GM23338 (cell line): ENCODE measurements at regions not wholly inside any gene's neighbourhood (a gene's known extent, or its start where the extent isn't known, plus 50 kb on each side); places are given as distances from the start of the nearest gene placed in this dataset.

Source experiments
- ATAC-seq: fragments of 200-7000 bp; cut with Tn5 transposase; 3 replicates; pipeline ENCODE4 v1.9.1; 2020
- DNase-seq: peaks from one replicate; pipeline ENCODE4 v3.0.0-alpha.2; 2015; ENCODE audit warnings: low spot score
- H2AFZ ChIP-seq: fragments of 200-600 bp; sonication (generic); 2 replicates; pipeline ENCODE4 v1.8.0; 2016; ENCODE audit warnings: antibody characterized with exemption, mild to moderate bottlenecking, moderate library complexity
- H3F3A ChIP-seq: fragments of 200-600 bp; sonication (generic); replicated peaks from 2 replicates; pipeline ENCODE4 v1.8.0; 2017; ENCODE audit warnings: antibody characterized with exemption, mixed run types, low read depth
- H3K27ac ChIP-seq: fragments of 200-600 bp; sonication (generic); 2 replicates; pipeline ENCODE4 v1.6.1; 2016; ENCODE audit warnings: low read depth
- H3K27me3 ChIP-seq: fragments of 200-600 bp; sonication (generic); 2 replicates; pipeline ENCODE4 v1.8.0; 2016; ENCODE audit warnings: mild to moderate bottlenecking, mixed run types, moderate library complexity; ENCODE audit not compliant: insufficient read depth
- H3K36me3 ChIP-seq: fragments of 200-600 bp; sonication (generic); 2 replicates; pipeline ENCODE4 v1.8.0; 2016; ENCODE audit warnings: mild to moderate bottlenecking; ENCODE audit not compliant: insufficient read depth
- H3K4me1 ChIP-seq: fragments of 200-600 bp; sonication (generic); 2 replicates; pipeline ENCODE4 v1.8.0; 2016; ENCODE audit warnings: mild to moderate bottlenecking, moderate library complexity; ENCODE audit not compliant: insufficient read depth
- H3K4me2 ChIP-seq: fragments of 200-600 bp; sonication (generic); 2 replicates; pipeline ENCODE4 v1.7.1; 2017; ENCODE audit warnings: mixed run types
- H3K4me3 ChIP-seq: fragments of 200-600 bp; sonication (generic); 2 replicates; pipeline ENCODE4 v1.6.1; 2016; ENCODE audit warnings: mixed run types
- H3K79me2 ChIP-seq: fragments of 200-600 bp; sonication (generic); replicated peaks from 2 replicates; pipeline ENCODE4 v1.8.0; 2017; ENCODE audit warnings: mild to moderate bottlenecking; ENCODE audit not compliant: insufficient read depth
- H3K9me2 ChIP-seq: fragments of 200-600 bp; sonication (generic); 2 replicates; pipeline ENCODE4 v1.8.0; 2017; ENCODE audit not compliant: insufficient read depth
- H4K20me1 ChIP-seq: fragments of 200-600 bp; sonication (generic); replicated peaks from 2 replicates; pipeline ENCODE4 v1.8.0; 2017; ENCODE audit warnings: mild to moderate bottlenecking; ENCODE audit not compliant: insufficient read depth
- H3K27ac Mint-ChIP-seq: 2 replicates; pipeline ENCODE4 v1.8.0; 2020; ENCODE audit warnings: inconsistent platforms, mild to moderate bottlenecking, moderate library complexity, mixed read lengths
- H3K27me3 Mint-ChIP-seq: 3 replicates; pipeline ENCODE4 v1.8.0; 2022; ENCODE audit warnings: low read depth, mild to moderate bottlenecking, moderate library complexity, mixed read lengths, inconsistent platforms; ENCODE audit not compliant: insufficient read depth, poor library complexity
- H3K36me3 Mint-ChIP-seq: 3 replicates; pipeline ENCODE4 v1.8.0; 2021; ENCODE audit warnings: low read depth, mild to moderate bottlenecking, inconsistent platforms, moderate library complexity, mixed read lengths
- H3K4me1 Mint-ChIP-seq: 3 replicates; pipeline ENCODE4 v1.8.0; 2020; ENCODE audit warnings: mild to moderate bottlenecking, inconsistent platforms, mixed read lengths
- H3K4me3 Mint-ChIP-seq: 3 replicates; pipeline ENCODE4 v1.8.0; 2021; ENCODE audit warnings: moderate library complexity, mild to moderate bottlenecking, inconsistent platforms, mixed read lengths
- H3K9me3 Mint-ChIP-seq: 3 replicates; pipeline ENCODE4 v1.8.0; 2020; ENCODE audit warnings: moderate library complexity, mild to moderate bottlenecking, inconsistent platforms, mixed read lengths
- CREB1 ChIP-seq: fragments of 250-450 bp; sonication (Bioruptor Pico); IDR thresholded peaks from 2 replicates; pipeline ENCODE4 v1.5.0; 2020; ENCODE audit warnings: low read depth, mild to moderate bottlenecking, moderate library complexity
- EZH2phosphoT487 ChIP-seq: fragments of 200-600 bp; sonication (generic); IDR thresholded peaks from one replicate; pipeline ENCODE4 v1.8.1; 2018; ENCODE audit warnings: antibody characterized with exemption; ENCODE audit not compliant: unreplicated experiment
- JUNB ChIP-seq: IDR thresholded peaks from one replicate; pipeline ENCODE4 v1.6.1; 2016; ENCODE audit warnings: antibody characterized with exemption; ENCODE audit not compliant: unreplicated experiment
- NANOG ChIP-seq: IDR thresholded peaks from 2 replicates; pipeline ENCODE4 v1.6.1; 2016; ENCODE audit warnings: antibody characterized with exemption, borderline replicate concordance
- POLR2AphosphoS5 ChIP-seq: IDR thresholded peaks from 2 replicates; pipeline ENCODE4 v1.6.1; 2016; ENCODE audit warnings: antibody characterized with exemption, low read depth
- STAT1 ChIP-seq: IDR thresholded peaks from one replicate; pipeline ENCODE4 v1.6.1; 2016; ENCODE audit warnings: antibody characterized with exemption; ENCODE audit not compliant: unreplicated experiment
- ZNF114 ChIP-seq: fragments of 250-450 bp; sonication (Bioruptor Pico); IDR thresholded peaks from 2 replicates; pipeline ENCODE4 v1.5.0; 2020; ENCODE audit warnings: mild to moderate bottlenecking, moderate library complexity
- ZNF331 ChIP-seq: fragments of 250-450 bp; sonication (Bioruptor Pico); IDR thresholded peaks from 2 replicates; pipeline ENCODE4 v1.5.0; 2020; ENCODE audit warnings: low read depth, mild to moderate bottlenecking, moderate library complexity
- TF ChIP-seq, protein P1 (sequence below): IDR thresholded peaks from 2 replicates; pipeline ENCODE4 v1.6.1; 2016; ENCODE audit warnings: antibody characterized with exemption
- TF ChIP-seq, protein P2 (sequence below): IDR thresholded peaks from one replicate; pipeline ENCODE4 v1.6.1; 2018; ENCODE audit warnings: antibody characterized with exemption; ENCODE audit not compliant: unreplicated experiment
- TF ChIP-seq, protein P3 (sequence below), 2 experiments: fragments of 200-600 bp in 1 of 2; sonication (generic) in 1 of 2; conservative IDR thresholded peaks; 2 replicates each; pipeline versions ENCODE4 v1.5.1 to v1.6.1; 2016 to 2017; ENCODE audit warnings: antibody characterized with exemption in 2 of 2, low read depth in 2 of 2, mild to moderate bottlenecking in 2 of 2, moderate library complexity in 1 of 2

DNA sequence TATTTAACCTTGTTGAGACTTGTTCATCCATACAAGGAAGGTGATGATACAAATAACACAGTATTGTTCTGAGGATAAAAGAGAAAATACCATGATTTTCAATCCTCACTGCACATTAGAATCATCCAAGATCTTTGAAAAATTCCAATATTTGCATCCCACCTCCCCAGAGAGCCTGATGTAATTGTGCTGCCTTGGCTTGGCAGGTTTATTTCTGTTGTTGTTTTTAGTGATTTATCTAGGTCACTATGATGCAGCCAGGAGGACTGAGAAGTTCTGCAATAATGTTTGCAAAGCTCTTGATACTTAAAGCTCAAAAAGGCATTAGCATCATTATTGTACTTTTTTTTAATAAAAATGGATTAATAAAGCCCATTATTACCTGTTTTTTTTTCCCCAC lies 67.0 kb upstream of the NMUR2 start:
- Histone ChIP-seq H4K20me1 (no peaks in the 10 kb centered on the region), H3F3A (no peaks in the 10 kb centered on the region), H3K27me3 (no peaks in the 10 kb centered on the region), H3K4me2 (no peak overlapping the region), H3K27ac (no peak overlapping the region), H2AFZ (no peak overlapping the region), H3K36me3 (no peaks in the 10 kb centered on the region), H3K79me2 (no peaks in the 10 kb centered on the region), H3K9me2 (0 out of 2 replicates have a peak, but pooled peaks cover 5% of the 10 kb centered on the region), H3K4me3 (no peak overlapping the region), H3K4me1 (peaks cover 8% of the 10 kb centered on the region; the same call in 1 of the 2 replicates)
- Mint-ChIP-seq H3K27me3 (no peaks in the 10 kb centered on the region), H3K27ac (no peak overlapping the region), H3K9me3 (no peaks in the 10 kb centered on the region), H3K36me3 (no peaks in the 10 kb centered on the region), H3K4me3 (no peak overlapping the region), H3K4me1 (peaks cover 13% of the 10 kb centered on the region; the same call in 2 of the 3 replicates)
- DNase-seq (no peak), ATAC-seq (no peak)
- TF ChIP-seq JUNB = no peak
- TF ChIP-seq CREB1 (CRISPR knock-in tag) = no peak
- no peak for TF ChIP-seq NANOG

DNA sequence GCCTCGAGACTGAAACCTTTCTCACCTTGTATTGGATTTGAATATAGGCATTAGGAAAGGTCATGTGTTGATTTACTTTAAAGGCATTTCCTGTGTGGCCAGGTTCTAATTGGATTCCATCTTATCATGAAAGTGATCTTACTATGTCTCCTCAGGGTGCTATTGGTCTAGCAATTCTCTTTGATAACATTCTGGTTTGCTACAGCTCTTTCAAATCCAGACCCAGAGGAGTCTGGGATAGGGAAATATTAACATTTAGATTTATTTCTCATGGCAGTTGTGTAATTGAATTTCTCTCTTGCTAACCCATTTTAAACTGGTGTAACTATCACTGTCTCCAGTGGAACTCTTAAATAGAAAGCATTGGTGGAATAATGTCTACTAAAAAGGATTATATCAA lies 69.9 kb upstream of the NMUR2 start:
- H3K9me3 Mint-ChIP-seq = peaks cover 3% of the 10 kb centered on the region; the same call in 2 of the 3 replicates
- H3K79me2 ChIP-seq = no peaks in the 10 kb centered on the region
- no peaks in the 10 kb centered on the region for H3K27me3 ChIP-seq
- H3K4me1 ChIP-seq = peaks cover 8% of the 10 kb centered on the region; the same call in 1 of the 2 replicates
- H3K27ac ChIP-seq = no peak overlapping the region
- peaks cover 13% of the 10 kb centered on the region; the same call in 2 of the 3 replicates for H3K4me1 Mint-ChIP-seq
- H3K4me3 ChIP-seq = no peak overlapping the region
- H3K27me3 Mint-ChIP-seq = no peaks in the 10 kb centered on the region
- H3K9me2 ChIP-seq = no peaks in the 10 kb centered on the region
- no peak overlapping the region for H3K4me3 Mint-ChIP-seq
- ATAC-seq = no peak
- H3K27ac Mint-ChIP-seq = no peak overlapping the region
- H3K36me3 Mint-ChIP-seq = no peaks in the 10 kb centered on the region
- H2AFZ ChIP-seq = no peak overlapping the region
- H3F3A ChIP-seq = no peaks in the 10 kb centered on the region
- no peak for DNase-seq
- no peaks in the 10 kb centered on the region for H4K20me1 ChIP-seq
- H3K4me2 ChIP-seq = no peak overlapping the region
- no peaks in the 10 kb centered on the region for H3K36me3 ChIP-seq
- no peak for TF ChIP-seq STAT1
- no peak for TF ChIP-seq ZNF331 (CRISPR knock-in tag)
- TF ChIP-seq, protein P1, sequence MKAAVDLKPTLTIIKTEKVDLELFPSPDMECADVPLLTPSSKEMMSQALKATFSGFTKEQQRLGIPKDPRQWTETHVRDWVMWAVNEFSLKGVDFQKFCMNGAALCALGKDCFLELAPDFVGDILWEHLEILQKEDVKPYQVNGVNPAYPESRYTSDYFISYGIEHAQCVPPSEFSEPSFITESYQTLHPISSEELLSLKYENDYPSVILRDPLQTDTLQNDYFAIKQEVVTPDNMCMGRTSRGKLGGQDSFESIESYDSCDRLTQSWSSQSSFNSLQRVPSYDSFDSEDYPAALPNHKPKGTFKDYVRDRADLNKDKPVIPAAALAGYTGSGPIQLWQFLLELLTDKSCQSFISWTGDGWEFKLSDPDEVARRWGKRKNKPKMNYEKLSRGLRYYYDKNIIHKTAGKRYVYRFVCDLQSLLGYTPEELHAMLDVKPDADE = no peak
- no peak for TF ChIP-seq EZH2phosphoT487
- TF ChIP-seq, protein P2, sequence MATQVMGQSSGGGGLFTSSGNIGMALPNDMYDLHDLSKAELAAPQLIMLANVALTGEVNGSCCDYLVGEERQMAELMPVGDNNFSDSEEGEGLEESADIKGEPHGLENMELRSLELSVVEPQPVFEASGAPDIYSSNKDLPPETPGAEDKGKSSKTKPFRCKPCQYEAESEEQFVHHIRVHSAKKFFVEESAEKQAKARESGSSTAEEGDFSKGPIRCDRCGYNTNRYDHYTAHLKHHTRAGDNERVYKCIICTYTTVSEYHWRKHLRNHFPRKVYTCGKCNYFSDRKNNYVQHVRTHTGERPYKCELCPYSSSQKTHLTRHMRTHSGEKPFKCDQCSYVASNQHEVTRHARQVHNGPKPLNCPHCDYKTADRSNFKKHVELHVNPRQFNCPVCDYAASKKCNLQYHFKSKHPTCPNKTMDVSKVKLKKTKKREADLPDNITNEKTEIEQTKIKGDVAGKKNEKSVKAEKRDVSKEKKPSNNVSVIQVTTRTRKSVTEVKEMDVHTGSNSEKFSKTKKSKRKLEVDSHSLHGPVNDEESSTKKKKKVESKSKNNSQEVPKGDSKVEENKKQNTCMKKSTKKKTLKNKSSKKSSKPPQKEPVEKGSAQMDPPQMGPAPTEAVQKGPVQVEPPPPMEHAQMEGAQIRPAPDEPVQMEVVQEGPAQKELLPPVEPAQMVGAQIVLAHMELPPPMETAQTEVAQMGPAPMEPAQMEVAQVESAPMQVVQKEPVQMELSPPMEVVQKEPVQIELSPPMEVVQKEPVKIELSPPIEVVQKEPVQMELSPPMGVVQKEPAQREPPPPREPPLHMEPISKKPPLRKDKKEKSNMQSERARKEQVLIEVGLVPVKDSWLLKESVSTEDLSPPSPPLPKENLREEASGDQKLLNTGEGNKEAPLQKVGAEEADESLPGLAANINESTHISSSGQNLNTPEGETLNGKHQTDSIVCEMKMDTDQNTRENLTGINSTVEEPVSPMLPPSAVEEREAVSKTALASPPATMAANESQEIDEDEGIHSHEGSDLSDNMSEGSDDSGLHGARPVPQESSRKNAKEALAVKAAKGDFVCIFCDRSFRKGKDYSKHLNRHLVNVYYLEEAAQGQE = no peak
- no peak for TF ChIP-seq POLR2AphosphoS5
- no peak for TF ChIP-seq CREB1 (CRISPR knock-in tag)
- TF ChIP-seq ZNF114 = no peak
- TF ChIP-seq, protein P3, sequence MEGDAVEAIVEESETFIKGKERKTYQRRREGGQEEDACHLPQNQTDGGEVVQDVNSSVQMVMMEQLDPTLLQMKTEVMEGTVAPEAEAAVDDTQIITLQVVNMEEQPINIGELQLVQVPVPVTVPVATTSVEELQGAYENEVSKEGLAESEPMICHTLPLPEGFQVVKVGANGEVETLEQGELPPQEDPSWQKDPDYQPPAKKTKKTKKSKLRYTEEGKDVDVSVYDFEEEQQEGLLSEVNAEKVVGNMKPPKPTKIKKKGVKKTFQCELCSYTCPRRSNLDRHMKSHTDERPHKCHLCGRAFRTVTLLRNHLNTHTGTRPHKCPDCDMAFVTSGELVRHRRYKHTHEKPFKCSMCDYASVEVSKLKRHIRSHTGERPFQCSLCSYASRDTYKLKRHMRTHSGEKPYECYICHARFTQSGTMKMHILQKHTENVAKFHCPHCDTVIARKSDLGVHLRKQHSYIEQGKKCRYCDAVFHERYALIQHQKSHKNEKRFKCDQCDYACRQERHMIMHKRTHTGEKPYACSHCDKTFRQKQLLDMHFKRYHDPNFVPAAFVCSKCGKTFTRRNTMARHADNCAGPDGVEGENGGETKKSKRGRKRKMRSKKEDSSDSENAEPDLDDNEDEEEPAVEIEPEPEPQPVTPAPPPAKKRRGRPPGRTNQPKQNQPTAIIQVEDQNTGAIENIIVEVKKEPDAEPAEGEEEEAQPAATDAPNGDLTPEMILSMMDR (conservative IDR thresholded peaks at IDR 0.05; ENCODE audit: low read depth in 2 of 2) = no peak
